VCaP (cell line): ENCODE measurements at regions not wholly inside any gene's neighbourhood (a gene's known extent, or its start where the extent isn't known, plus 50 kb on each side); places are given as distances from the start of the nearest gene placed in this dataset.

Experiments used
- H3K27ac ChIP-seq: fragments of 450-650 bp; 2 replicates; pipeline ENCODE4 v1.5.1; 2017
- TF ChIP-seq, protein P1 (sequence below): fragments of 450-650 bp; conservative IDR thresholded peaks from 2 replicates; pipeline ENCODE4 v1.5.1; 2017; ENCODE audit warnings: mild to moderate bottlenecking, moderate library complexity

DNA sequence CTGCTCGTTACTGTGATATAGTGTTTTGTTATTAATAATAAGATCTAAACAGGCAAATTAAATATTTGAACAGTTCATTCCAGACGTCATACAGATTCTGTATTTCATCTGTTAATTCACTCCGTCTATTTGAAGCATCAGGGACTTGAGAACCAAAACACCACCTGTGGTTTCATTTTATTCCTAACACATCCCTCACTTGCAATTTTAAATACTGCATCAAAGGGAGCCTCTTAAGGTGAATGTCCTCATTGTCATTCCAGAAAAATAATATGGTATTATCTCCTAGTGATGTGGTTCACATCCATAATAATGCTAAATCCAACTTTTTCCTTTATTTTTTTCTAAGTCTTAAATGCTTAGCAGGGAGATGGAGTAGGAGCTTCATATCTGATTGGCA, 1390.9 kb upstream of the CADM2 start:
- TF ChIP-seq, protein P1, sequence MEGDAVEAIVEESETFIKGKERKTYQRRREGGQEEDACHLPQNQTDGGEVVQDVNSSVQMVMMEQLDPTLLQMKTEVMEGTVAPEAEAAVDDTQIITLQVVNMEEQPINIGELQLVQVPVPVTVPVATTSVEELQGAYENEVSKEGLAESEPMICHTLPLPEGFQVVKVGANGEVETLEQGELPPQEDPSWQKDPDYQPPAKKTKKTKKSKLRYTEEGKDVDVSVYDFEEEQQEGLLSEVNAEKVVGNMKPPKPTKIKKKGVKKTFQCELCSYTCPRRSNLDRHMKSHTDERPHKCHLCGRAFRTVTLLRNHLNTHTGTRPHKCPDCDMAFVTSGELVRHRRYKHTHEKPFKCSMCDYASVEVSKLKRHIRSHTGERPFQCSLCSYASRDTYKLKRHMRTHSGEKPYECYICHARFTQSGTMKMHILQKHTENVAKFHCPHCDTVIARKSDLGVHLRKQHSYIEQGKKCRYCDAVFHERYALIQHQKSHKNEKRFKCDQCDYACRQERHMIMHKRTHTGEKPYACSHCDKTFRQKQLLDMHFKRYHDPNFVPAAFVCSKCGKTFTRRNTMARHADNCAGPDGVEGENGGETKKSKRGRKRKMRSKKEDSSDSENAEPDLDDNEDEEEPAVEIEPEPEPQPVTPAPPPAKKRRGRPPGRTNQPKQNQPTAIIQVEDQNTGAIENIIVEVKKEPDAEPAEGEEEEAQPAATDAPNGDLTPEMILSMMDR, result no peak
- no peak overlapping the region for H3K27ac ChIP-seq

DNA sequence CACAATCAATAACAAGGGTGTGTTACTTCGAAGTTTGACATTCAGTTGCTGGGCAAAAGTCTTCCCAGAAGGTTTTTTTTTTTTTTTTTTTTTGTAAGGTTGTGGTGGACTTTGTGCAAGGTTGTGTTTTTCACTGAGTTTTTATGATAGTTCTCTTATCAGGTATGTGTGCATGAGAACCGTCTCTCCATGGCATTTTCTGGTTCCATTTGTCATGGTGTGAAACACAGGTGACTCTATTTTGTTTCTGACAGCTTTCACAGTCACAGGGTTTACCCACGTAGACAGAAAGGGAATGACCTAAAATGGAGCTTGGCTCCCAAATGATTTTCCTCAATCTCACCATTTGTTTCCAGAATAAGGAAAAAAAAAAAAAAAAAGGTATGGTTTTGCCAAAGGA, 1377.2 kb upstream of the CADM2 start:
- TF ChIP-seq, protein P1, result no peak
- no peak overlapping the region for H3K27ac ChIP-seq

DNA sequence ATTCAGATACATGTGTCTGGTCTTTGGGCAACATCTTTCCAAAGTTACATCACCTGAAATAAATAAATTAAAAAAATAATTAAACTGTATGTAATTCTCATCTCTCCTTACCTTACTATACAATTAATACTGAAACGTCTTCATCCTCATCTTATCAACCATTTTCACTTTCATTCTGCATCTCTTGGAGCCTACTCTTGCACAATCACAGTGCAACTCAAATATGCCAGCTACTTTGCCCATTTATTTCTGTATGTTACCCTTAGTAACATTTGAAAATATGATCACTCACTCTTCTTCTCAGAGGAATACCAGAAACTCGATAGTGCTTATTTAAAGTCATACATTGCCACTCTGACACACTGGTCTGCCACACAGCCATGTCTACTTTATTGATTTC, 1357.1 kb upstream of the CADM2 start:
- TF ChIP-seq, protein P1, result no peak
- H3K27ac ChIP-seq, result no peak overlapping the region

DNA sequence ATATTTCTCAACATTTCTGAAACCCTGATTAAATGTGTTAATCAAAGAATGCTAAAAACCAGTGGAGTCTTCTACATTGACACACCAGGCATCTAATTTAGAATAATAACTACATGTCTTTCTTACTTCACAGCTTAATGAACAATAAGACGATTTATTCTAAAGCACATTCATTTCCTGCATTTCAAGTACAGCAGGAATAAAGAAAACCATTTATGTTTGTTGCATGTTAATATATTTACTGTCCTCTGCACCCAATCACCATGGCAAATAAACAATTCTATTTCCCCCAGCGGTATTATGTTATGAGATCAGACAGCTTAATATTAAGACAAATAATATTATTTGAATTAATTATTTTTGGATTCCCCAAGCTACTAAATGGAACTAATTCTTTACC, 1336.3 kb upstream of the CADM2 start:
- TF ChIP-seq, protein P1, result no peak
- no peak overlapping the region for H3K27ac ChIP-seq

DNA sequence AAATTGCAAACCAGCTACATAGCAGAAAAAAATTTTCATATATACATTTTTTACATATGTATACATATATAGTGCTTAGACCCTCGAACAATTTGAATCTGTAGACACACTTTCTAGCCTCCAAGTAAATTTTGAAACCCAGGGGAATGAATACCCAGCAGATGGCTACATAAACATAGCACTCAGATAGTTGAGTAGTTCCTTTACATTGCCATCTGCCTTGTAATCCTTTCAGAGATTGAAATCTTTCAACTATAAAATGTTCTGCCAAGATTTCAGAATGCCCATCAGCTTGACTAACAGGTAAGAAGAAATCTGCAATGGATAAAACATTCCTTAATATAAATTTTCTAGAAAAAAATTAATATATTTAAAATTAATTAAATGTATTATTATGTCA, 1333.5 kb upstream of the CADM2 start:
- H3K27ac ChIP-seq, result no peak overlapping the region
- TF ChIP-seq, protein P1, result no peak

DNA sequence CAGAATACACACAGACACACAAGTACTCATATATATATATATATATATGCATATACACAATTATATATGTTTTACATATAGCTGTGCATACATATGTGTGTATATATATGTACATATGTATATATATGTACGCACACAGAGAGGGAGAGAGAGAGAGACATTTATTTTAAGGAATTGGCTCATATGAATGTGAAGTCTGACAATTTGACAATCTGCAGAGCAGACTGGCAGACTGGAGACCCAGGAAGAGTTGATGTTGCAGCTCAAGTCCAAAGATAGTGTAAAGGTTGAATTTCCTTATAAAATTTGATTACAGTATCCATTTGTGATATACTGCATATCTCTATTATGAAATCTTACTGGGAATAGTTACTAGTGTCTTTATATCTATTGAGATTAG, 1330.3 kb upstream of the CADM2 start:
- H3K27ac ChIP-seq, result no peak overlapping the region
- TF ChIP-seq, protein P1, result no peak

DNA sequence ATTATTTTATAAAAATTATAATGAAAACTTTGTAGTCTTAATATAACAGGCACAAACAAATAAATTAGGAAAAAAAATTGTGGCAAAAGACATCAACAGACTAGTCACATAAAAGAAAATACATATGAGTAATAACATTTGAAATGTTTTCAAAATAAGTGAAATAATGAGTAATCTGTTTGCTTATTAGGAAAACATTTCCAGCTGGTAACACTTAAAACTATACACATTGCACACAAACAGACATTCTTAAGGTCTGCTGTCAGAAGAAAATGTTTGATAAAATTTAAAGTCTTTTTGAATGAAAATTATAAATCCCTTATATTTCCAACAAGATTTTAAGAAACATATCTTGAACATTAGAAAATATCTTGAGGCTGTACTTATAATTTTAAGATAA, 1326.3 kb upstream of the CADM2 start:
- TF ChIP-seq, protein P1, result no peak
- H3K27ac ChIP-seq, result no peak overlapping the region

DNA sequence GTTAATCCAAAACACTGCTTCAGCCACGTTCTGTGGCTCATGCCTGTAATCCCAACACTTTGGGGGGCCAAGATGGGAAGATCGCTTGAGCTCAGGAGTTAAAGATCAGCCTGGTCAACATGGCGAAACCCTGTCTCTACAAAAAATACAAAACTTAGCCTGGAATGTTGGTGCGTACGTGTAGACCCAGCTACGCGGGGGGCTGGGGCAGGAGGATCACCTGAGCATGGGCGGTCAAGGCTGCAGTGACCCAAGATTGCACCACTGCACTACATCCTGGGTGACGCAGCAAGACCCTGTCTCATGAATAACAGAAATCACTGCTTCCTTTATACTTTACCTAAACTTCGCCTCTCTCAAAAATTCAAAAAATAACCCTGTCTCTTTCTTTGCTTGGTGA, 1325.0 kb upstream of the CADM2 start:
- no peak overlapping the region for H3K27ac ChIP-seq
- TF ChIP-seq, protein P1, result no peak
